ENCODE measurements at regions not wholly inside any gene's neighbourhood (a gene's known extent, or its start where the extent isn't known, plus 50 kb on each side); places are given as distances from the start of the nearest gene placed in this dataset.

DNA sequence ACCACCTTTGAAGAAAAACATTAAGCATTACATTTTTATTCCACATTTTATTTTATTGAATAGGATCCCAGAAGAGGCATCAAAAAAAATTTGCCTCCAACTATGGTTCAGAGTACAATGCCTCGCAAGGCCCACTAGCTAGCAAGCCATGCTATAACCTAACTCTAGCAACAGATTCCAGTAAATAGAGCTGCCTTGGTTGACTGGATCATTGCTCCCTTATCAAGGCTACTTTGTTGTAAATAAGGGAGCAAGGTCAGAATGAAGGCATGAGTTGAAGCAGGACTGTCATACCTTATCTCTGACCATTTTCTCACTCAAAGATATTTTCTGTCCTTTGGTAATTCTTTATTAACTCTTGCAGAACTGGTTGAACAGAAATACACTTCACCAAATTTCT is 672.6 kb downstream of the EPHA4 start:
- Histone ChIP-seq H3K4me2 (ENCODE audit: low read length) (no peak overlapping the region), H3K36me3 (ENCODE audit: insufficient read depth, low read length) (no peaks in the 10 kb centered on the region), H3K9me3 (ENCODE audit: insufficient read depth, low read depth, low read length) (no peaks in the 10 kb centered on the region), H3K27me3 (ENCODE audit: insufficient read depth, low read length) (no peaks in the 10 kb centered on the region), H2AFZ (ENCODE audit: low read depth, low read length) (no peak overlapping the region), H3K4me3 (ENCODE audit: insufficient read depth, low read depth, low read length) (no peak overlapping the region), H3K79me2 (ENCODE audit: insufficient read depth, low read length) (no peaks in the 10 kb centered on the region), H3K27ac (ENCODE audit: low read depth, low read length) (no peak overlapping the region), H4K20me1 (ENCODE audit: insufficient read depth, low read length) (no peaks in the 10 kb centered on the region), H3K4me1 (ENCODE audit: insufficient read depth, low read length) (no peaks in the 10 kb centered on the region), H3K9ac (ENCODE audit: low read length) (no peak overlapping the region)
- Mint-ChIP-seq H3K4me3 (ENCODE audit: unreplicated experiment) (no peak overlapping the region), H3K4me1 (ENCODE audit: low read depth, unreplicated experiment) (peaks cover 10% of the 10 kb centered on the region), H3K36me3 (ENCODE audit: low read depth, unreplicated experiment) (no peaks in the 10 kb centered on the region), H3K27me3 (ENCODE audit: low read depth, unreplicated experiment) (peaks cover 3% of the 10 kb centered on the region), H3K9me3 (ENCODE audit: unreplicated experiment) (no peaks in the 10 kb centered on the region), H3K27ac (ENCODE audit: unreplicated experiment) (no peak overlapping the region)
- FAIRE-seq = no peak
- no peak for TF ChIP-seq EZH2 (IDR thresholded peaks at IDR 0.05; ENCODE audit: insufficient read depth, low read length)
- TF ChIP-seq, protein P1, sequence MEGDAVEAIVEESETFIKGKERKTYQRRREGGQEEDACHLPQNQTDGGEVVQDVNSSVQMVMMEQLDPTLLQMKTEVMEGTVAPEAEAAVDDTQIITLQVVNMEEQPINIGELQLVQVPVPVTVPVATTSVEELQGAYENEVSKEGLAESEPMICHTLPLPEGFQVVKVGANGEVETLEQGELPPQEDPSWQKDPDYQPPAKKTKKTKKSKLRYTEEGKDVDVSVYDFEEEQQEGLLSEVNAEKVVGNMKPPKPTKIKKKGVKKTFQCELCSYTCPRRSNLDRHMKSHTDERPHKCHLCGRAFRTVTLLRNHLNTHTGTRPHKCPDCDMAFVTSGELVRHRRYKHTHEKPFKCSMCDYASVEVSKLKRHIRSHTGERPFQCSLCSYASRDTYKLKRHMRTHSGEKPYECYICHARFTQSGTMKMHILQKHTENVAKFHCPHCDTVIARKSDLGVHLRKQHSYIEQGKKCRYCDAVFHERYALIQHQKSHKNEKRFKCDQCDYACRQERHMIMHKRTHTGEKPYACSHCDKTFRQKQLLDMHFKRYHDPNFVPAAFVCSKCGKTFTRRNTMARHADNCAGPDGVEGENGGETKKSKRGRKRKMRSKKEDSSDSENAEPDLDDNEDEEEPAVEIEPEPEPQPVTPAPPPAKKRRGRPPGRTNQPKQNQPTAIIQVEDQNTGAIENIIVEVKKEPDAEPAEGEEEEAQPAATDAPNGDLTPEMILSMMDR (IDR thresholded peaks at IDR 0.05; ENCODE audit: insufficient read depth, low read depth, low read length) = no peak
- no peak for DNase-seq (ENCODE audit: low read depth)

GRCh38 chr2:220904015-220904414 is 668.1 kb downstream of the EPHA4 start:
- Histone ChIP-seq H3K27me3 (ENCODE audit: insufficient read depth, low read length) (no peaks in the 10 kb centered on the region), H3K4me2 (ENCODE audit: low read length) (no peak overlapping the region), H3K9me3 (ENCODE audit: insufficient read depth, low read depth, low read length) (no peaks in the 10 kb centered on the region), H2AFZ (ENCODE audit: low read depth, low read length) (no peak overlapping the region), H3K79me2 (ENCODE audit: insufficient read depth, low read length) (no peaks in the 10 kb centered on the region), H3K9ac (ENCODE audit: low read length) (no peak overlapping the region), H4K20me1 (ENCODE audit: insufficient read depth, low read length) (no peaks in the 10 kb centered on the region), H3K27ac (ENCODE audit: low read depth, low read length) (no peak overlapping the region), H3K36me3 (ENCODE audit: insufficient read depth, low read length) (no peaks in the 10 kb centered on the region), H3K4me1 (ENCODE audit: insufficient read depth, low read length) (no peaks in the 10 kb centered on the region), H3K4me3 (ENCODE audit: insufficient read depth, low read depth, low read length) (no peak overlapping the region)
- DNase-seq (ENCODE audit: low read depth) = peak; percentile 43
- no peaks in the 10 kb centered on the region for H3K36me3 Mint-ChIP-seq (ENCODE audit: low read depth, unreplicated experiment)
- H3K27me3 Mint-ChIP-seq (ENCODE audit: low read depth, unreplicated experiment) = no peaks in the 10 kb centered on the region
- no peaks in the 10 kb centered on the region for H3K9me3 Mint-ChIP-seq (ENCODE audit: unreplicated experiment)
- H3K4me1 Mint-ChIP-seq (ENCODE audit: low read depth, unreplicated experiment) = peaks cover 5% of the 10 kb centered on the region
- H3K27ac Mint-ChIP-seq (ENCODE audit: unreplicated experiment) = no peak overlapping the region
- TF ChIP-seq, protein P1 (IDR thresholded peaks at IDR 0.05; ENCODE audit: insufficient read depth, low read depth, low read length) = no peak
- TF ChIP-seq EZH2 (IDR thresholded peaks at IDR 0.05; ENCODE audit: insufficient read depth, low read length) = no peak
- no peak for FAIRE-seq
- H3K4me3 Mint-ChIP-seq (ENCODE audit: unreplicated experiment) = no peak overlapping the region

- H3K79me2 ChIP-seq (ENCODE audit: insufficient read depth, low read length) = no peaks in the 10 kb centered on the region
- Mint-ChIP-seq H3K9me3 (ENCODE audit: unreplicated experiment) (peaks cover 1% of the 10 kb centered on the region), H3K4me3 (ENCODE audit: unreplicated experiment) (no peak overlapping the region), H3K36me3 (ENCODE audit: low read depth, unreplicated experiment) (no peaks in the 10 kb centered on the region), H3K27me3 (ENCODE audit: low read depth, unreplicated experiment) (no peaks in the 10 kb centered on the region), H3K27ac (ENCODE audit: unreplicated experiment) (no peak overlapping the region), H3K4me1 (ENCODE audit: low read depth, unreplicated experiment) (peaks cover 2% of the 10 kb centered on the region)
- H3K27me3 ChIP-seq (ENCODE audit: insufficient read depth, low read length) = no peaks in the 10 kb centered on the region
- H2AFZ ChIP-seq (ENCODE audit: low read depth, low read length) = no peak overlapping the region
- H3K9me3 ChIP-seq (ENCODE audit: insufficient read depth, low read depth, low read length) = no peaks in the 10 kb centered on the region
- FAIRE-seq (no peak), DNase-seq (ENCODE audit: low read depth) (peak; percentile 16)
- H3K36me3 ChIP-seq (ENCODE audit: insufficient read depth, low read length) = no peaks in the 10 kb centered on the region
- H3K27ac ChIP-seq (ENCODE audit: low read depth, low read length) = no peak overlapping the region
- H4K20me1 ChIP-seq (ENCODE audit: insufficient read depth, low read length) = no peaks in the 10 kb centered on the region
- H3K4me1 ChIP-seq (ENCODE audit: insufficient read depth, low read length) = no peaks in the 10 kb centered on the region
- no peak overlapping the region for H3K9ac ChIP-seq (ENCODE audit: low read length)
- TF ChIP-seq EZH2 (IDR thresholded peaks at IDR 0.05; ENCODE audit: insufficient read depth, low read length) = no peak
- TF ChIP-seq, protein P1 (IDR thresholded peaks at IDR 0.05; ENCODE audit: insufficient read depth, low read depth, low read length) = no peak
- H3K4me2 ChIP-seq (ENCODE audit: low read length) = no peak overlapping the region
- H3K4me3 ChIP-seq (ENCODE audit: insufficient read depth, low read depth, low read length) = no peak overlapping the region
These were observed 658.7 kb downstream of the EPHA4 start for GRCh38 chr2:220913384-220913783.
